Astrocyte (in vitro differentiated cells and primary cell): ENCODE measurements at regions not wholly inside any gene's neighbourhood (a gene's known extent, or its start where the extent isn't known, plus 50 kb on each side); places are given as distances from the start of the nearest gene placed in this dataset.

Source experiments
- DNase-seq: peaks from one replicate; pipeline ENCODE4 v3.0.0-alpha.2; 2010; ENCODE audit warnings: low read depth
- FAIRE-seq: peaks from 2 replicates; lab custom pipeline; 2011; peaks lifted over from hg19 to GRCh38; lab: Jason Lieb, UNC
- H2AFZ ChIP-seq: 2 replicates; pipeline ENCODE4 v1.6.0; 2012; ENCODE audit warnings: low read depth, low read length, inconsistent platforms
- H3K27ac ChIP-seq: 2 replicates; pipeline ENCODE4 v1.5.1; 2011; ENCODE audit warnings: low read depth, low read length, inconsistent platforms
- H3K27me3 ChIP-seq: 2 replicates; pipeline ENCODE4 v1.6.0; 2011; ENCODE audit warnings: low read length, inconsistent platforms; ENCODE audit not compliant: insufficient read depth
- H3K36me3 ChIP-seq: 2 replicates; pipeline ENCODE4 v1.5.1; 2011; ENCODE audit warnings: low read length, inconsistent platforms; ENCODE audit not compliant: insufficient read depth
- H3K4me1 ChIP-seq: 2 replicates; pipeline ENCODE4 v1.5.1; 2011; ENCODE audit warnings: low read length, inconsistent platforms; ENCODE audit not compliant: insufficient read depth
- H3K4me2 ChIP-seq: 2 replicates; pipeline ENCODE4 v1.6.0; 2012; ENCODE audit warnings: low read length, inconsistent platforms
- H3K4me3 ChIP-seq: 2 replicates; pipeline ENCODE4 v1.5.1; 2011; ENCODE audit warnings: low read depth, mild to moderate bottlenecking, low read length, inconsistent platforms; ENCODE audit not compliant: insufficient read depth
- H3K79me2 ChIP-seq: 2 replicates; pipeline ENCODE4 v1.6.0; 2012; ENCODE audit warnings: mild to moderate bottlenecking, low read length, inconsistent platforms; ENCODE audit not compliant: insufficient read depth
- H3K9ac ChIP-seq: 2 replicates; pipeline ENCODE4 v1.6.0; 2012; ENCODE audit warnings: mild to moderate bottlenecking, low read length, inconsistent platforms
- H3K9me3 ChIP-seq: 2 replicates; pipeline ENCODE4 v1.5.1; 2012; ENCODE audit warnings: low read depth, mild to moderate bottlenecking, low read length, inconsistent platforms; ENCODE audit not compliant: insufficient read depth
- H4K20me1 ChIP-seq: 2 replicates; pipeline ENCODE4 v1.6.0; 2012; ENCODE audit warnings: low read length, inconsistent platforms; ENCODE audit not compliant: insufficient read depth
- H3K27ac Mint-ChIP-seq: one replicate; pipeline ENCODE4 v1.8.0; 2021; ENCODE audit warnings: mild to moderate bottlenecking, mixed read lengths; ENCODE audit not compliant: unreplicated experiment
- H3K27me3 Mint-ChIP-seq: one replicate; pipeline ENCODE4 v1.8.0; 2021; ENCODE audit warnings: low read depth, mixed read lengths; ENCODE audit not compliant: unreplicated experiment
- H3K36me3 Mint-ChIP-seq: one replicate; pipeline ENCODE4 v1.8.0; 2021; ENCODE audit warnings: low read depth, mixed read lengths; ENCODE audit not compliant: unreplicated experiment
- H3K4me1 Mint-ChIP-seq: one replicate; pipeline ENCODE4 v1.8.0; 2021; ENCODE audit warnings: low read depth, mixed read lengths; ENCODE audit not compliant: unreplicated experiment
- H3K4me3 Mint-ChIP-seq: one replicate; pipeline ENCODE4 v1.8.0; 2021; ENCODE audit warnings: mild to moderate bottlenecking, moderate library complexity, mixed read lengths; ENCODE audit not compliant: unreplicated experiment
- H3K9me3 Mint-ChIP-seq: one replicate; pipeline ENCODE4 v1.8.0; 2021; ENCODE audit warnings: mild to moderate bottlenecking, mixed read lengths; ENCODE audit not compliant: unreplicated experiment
- EZH2 ChIP-seq: IDR thresholded peaks from 2 replicates; pipeline ENCODE4 v1.6.1; 2012; ENCODE audit warnings: mild to moderate bottlenecking, low read length, inconsistent platforms; ENCODE audit not compliant: insufficient read depth
- TF ChIP-seq, protein P1 (sequence below): IDR thresholded peaks from 2 replicates; pipeline ENCODE4 v1.5.1; 2011; ENCODE audit warnings: low read depth, mild to moderate bottlenecking, inconsistent platforms, low read length, moderate library complexity; ENCODE audit not compliant: insufficient read depth

GRCh38 chr11:88410656-88411055, 73.1 kb upstream of the CTSC start:
- FAIRE-seq, result no peak
- Histone ChIP-seq H3K36me3 (no peaks in the 10 kb centered on the region), H3K4me2 (no peak overlapping the region), H3K79me2 (no peaks in the 10 kb centered on the region), H2AFZ (no peak overlapping the region), H3K4me1 (peaks cover 14% of the 10 kb centered on the region), H3K4me3 (no peak overlapping the region), H3K9ac (no peak overlapping the region), H3K9me3 (no peaks in the 10 kb centered on the region), H3K27me3 (peaks cover 2% of the 10 kb centered on the region), H3K27ac (no peak overlapping the region), H4K20me1 (no peaks in the 10 kb centered on the region)
- H3K4me1 Mint-ChIP-seq, result peaks cover 28% of the 10 kb centered on the region
- no peak overlapping the region for H3K27ac Mint-ChIP-seq
- DNase-seq, result no peak
- H3K36me3 Mint-ChIP-seq, result no peaks in the 10 kb centered on the region
- H3K4me3 Mint-ChIP-seq, result no peak overlapping the region
- no peak for TF ChIP-seq EZH2
- TF ChIP-seq, protein P1, sequence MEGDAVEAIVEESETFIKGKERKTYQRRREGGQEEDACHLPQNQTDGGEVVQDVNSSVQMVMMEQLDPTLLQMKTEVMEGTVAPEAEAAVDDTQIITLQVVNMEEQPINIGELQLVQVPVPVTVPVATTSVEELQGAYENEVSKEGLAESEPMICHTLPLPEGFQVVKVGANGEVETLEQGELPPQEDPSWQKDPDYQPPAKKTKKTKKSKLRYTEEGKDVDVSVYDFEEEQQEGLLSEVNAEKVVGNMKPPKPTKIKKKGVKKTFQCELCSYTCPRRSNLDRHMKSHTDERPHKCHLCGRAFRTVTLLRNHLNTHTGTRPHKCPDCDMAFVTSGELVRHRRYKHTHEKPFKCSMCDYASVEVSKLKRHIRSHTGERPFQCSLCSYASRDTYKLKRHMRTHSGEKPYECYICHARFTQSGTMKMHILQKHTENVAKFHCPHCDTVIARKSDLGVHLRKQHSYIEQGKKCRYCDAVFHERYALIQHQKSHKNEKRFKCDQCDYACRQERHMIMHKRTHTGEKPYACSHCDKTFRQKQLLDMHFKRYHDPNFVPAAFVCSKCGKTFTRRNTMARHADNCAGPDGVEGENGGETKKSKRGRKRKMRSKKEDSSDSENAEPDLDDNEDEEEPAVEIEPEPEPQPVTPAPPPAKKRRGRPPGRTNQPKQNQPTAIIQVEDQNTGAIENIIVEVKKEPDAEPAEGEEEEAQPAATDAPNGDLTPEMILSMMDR, result no peak
- peaks cover 4% of the 10 kb centered on the region for H3K9me3 Mint-ChIP-seq
- no peaks in the 10 kb centered on the region for H3K27me3 Mint-ChIP-seq

GRCh38 chr11:88410056-88410455, 72.5 kb upstream of the CTSC start:
- Mint-ChIP-seq H3K27ac (no peak overlapping the region), H3K4me3 (no peak overlapping the region), H3K27me3 (no peaks in the 10 kb centered on the region), H3K36me3 (no peaks in the 10 kb centered on the region), H3K9me3 (peaks cover 4% of the 10 kb centered on the region), H3K4me1 (peaks cover 29% of the 10 kb centered on the region)
- no peak overlapping the region for H3K27ac ChIP-seq
- no peak overlapping the region for H3K9ac ChIP-seq
- no peaks in the 10 kb centered on the region for H3K36me3 ChIP-seq
- H4K20me1 ChIP-seq, result no peaks in the 10 kb centered on the region
- FAIRE-seq (no peak), DNase-seq (no peak)
- H3K27me3 ChIP-seq, result peaks cover 2% of the 10 kb centered on the region
- H3K79me2 ChIP-seq, result no peaks in the 10 kb centered on the region
- peaks cover 11% of the 10 kb centered on the region for H3K4me1 ChIP-seq
- H3K4me3 ChIP-seq, result no peak overlapping the region
- H3K4me2 ChIP-seq, result no peak overlapping the region
- TF ChIP-seq, protein P1, result no peak
- no peak for TF ChIP-seq EZH2
- H2AFZ ChIP-seq, result no peak overlapping the region
- H3K9me3 ChIP-seq, result no peaks in the 10 kb centered on the region

GRCh38 chr11:88406876-88407275, 69.3 kb upstream of the CTSC start:
- peaks cover 37% of the 10 kb centered on the region for H3K4me1 Mint-ChIP-seq
- H3K9me3 ChIP-seq, result no peaks in the 10 kb centered on the region
- H3K27me3 Mint-ChIP-seq, result no peaks in the 10 kb centered on the region
- H3K27ac Mint-ChIP-seq, result no peak overlapping the region
- H3K9me3 Mint-ChIP-seq, result no peaks in the 10 kb centered on the region
- no peak overlapping the region for H3K4me2 ChIP-seq
- no peak overlapping the region for H3K4me3 Mint-ChIP-seq
- TF ChIP-seq, protein P1, result no peak
- no peak for TF ChIP-seq EZH2
- no peak overlapping the region for H3K9ac ChIP-seq
- H2AFZ ChIP-seq, result no peak overlapping the region
- H3K36me3 Mint-ChIP-seq, result no peaks in the 10 kb centered on the region
- H3K4me1 ChIP-seq, result peaks cover 6% of the 10 kb centered on the region
- no peak overlapping the region for H3K27ac ChIP-seq
- no peak for FAIRE-seq
- no peaks in the 10 kb centered on the region for H3K36me3 ChIP-seq
- no peaks in the 10 kb centered on the region for H3K27me3 ChIP-seq
- H3K4me3 ChIP-seq, result no peak overlapping the region
- no peak for DNase-seq
- no peaks in the 10 kb centered on the region for H3K79me2 ChIP-seq
- H4K20me1 ChIP-seq, result no peaks in the 10 kb centered on the region
